Mesendoderm (in vitro differentiated cells): ENCODE measurements at regions not wholly inside any gene's neighbourhood (a gene's known extent, or its start where the extent isn't known, plus 50 kb on each side); places are given as distances from the start of the nearest gene placed in this dataset.

ENCODE experiments used
- DNase-seq: peaks from one replicate; pipeline ENCODE4 v3.0.0; 2013
- H2AK5ac ChIP-seq: 2 replicates; pipeline ENCODE4 v1.6.1; 2013; ENCODE audit warnings: low read length, inconsistent platforms
- H2BK120ac ChIP-seq: 2 replicates; pipeline ENCODE4 v1.6.1; 2013; ENCODE audit warnings: low read depth, mild to moderate bottlenecking, low read length, moderate library complexity, mixed read lengths
- H2BK15ac ChIP-seq: replicated peaks from 2 replicates; pipeline ENCODE4 v1.6.1; 2013; ENCODE audit warnings: low read depth, mild to moderate bottlenecking, moderate library complexity
- H2BK5ac ChIP-seq: 2 replicates; pipeline ENCODE4 v1.6.1; 2013; ENCODE audit warnings: low read length, inconsistent platforms
- H3K18ac ChIP-seq: 2 replicates; pipeline ENCODE4 v1.6.1; 2013; ENCODE audit warnings: mild to moderate bottlenecking, low read length, mixed read lengths
- H3K23ac ChIP-seq: one replicate; pipeline ENCODE4 v1.6.1; 2013; ENCODE audit warnings: low read length
- H3K27ac ChIP-seq: 2 replicates; pipeline ENCODE4 v1.5.1; 2013; ENCODE audit warnings: low read depth, mild to moderate bottlenecking, inconsistent platforms, low read length, moderate library complexity
- H3K27me3 ChIP-seq: 2 replicates; pipeline ENCODE4 v1.6.1; 2013; ENCODE audit warnings: low read length, control low read depth, mild to moderate bottlenecking, inconsistent platforms; ENCODE audit not compliant: insufficient read depth, poor library complexity
- H3K36me3 ChIP-seq: 2 replicates; pipeline ENCODE4 v1.6.1; 2013; ENCODE audit warnings: low read length, inconsistent platforms; ENCODE audit not compliant: control insufficient read depth, insufficient read depth
- H3K4ac ChIP-seq: one replicate; pipeline ENCODE4 v1.6.1; 2013; ENCODE audit warnings: low read depth, mild to moderate bottlenecking, low read length, moderate library complexity
- H3K4me1 ChIP-seq: 2 replicates; pipeline ENCODE4 v1.6.1; 2013; ENCODE audit warnings: low read depth, low read length, inconsistent platforms; ENCODE audit not compliant: control insufficient read depth
- H3K4me2 ChIP-seq: 2 replicates; pipeline ENCODE4 v1.6.1; 2013; ENCODE audit warnings: low read length
- H3K4me3 ChIP-seq: 2 replicates; pipeline ENCODE4 v1.5.1; 2013; ENCODE audit warnings: mild to moderate bottlenecking, low read length
- H3K56ac ChIP-seq: one replicate; pipeline ENCODE4 v1.6.1; 2013; ENCODE audit warnings: low read length
- H3K79me1 ChIP-seq: 2 replicates; pipeline ENCODE4 v1.6.1; 2013; ENCODE audit warnings: low read length, inconsistent platforms
- H3K79me2 ChIP-seq: 2 replicates; pipeline ENCODE4 v1.6.1; 2013; ENCODE audit warnings: mild to moderate bottlenecking, low read length; ENCODE audit not compliant: control insufficient read depth, insufficient read depth
- H3K9ac ChIP-seq: 2 replicates; pipeline ENCODE4 v1.6.1; 2013; ENCODE audit warnings: low read length, inconsistent platforms
- H4K5ac ChIP-seq: one replicate; pipeline ENCODE4 v1.6.1; 2013; ENCODE audit warnings: low read length
- H4K8ac ChIP-seq: one replicate; pipeline ENCODE4 v1.6.1; 2013; ENCODE audit warnings: low read depth, mild to moderate bottlenecking, control low read depth, low read length, moderate library complexity
- WGBS: extraction: QIAGEN DNeasy Blood & Tissue Kit; methylation state at CpG from one replicate; pipeline ENCODE4 v1.1.7; 2013; ENCODE audit warnings: low lambda C conversion rate, missing lambda C conversion rate; ENCODE audit not compliant: insufficient coverage; ENCODE audit errors: extremely low coverage; 5-methylcytosine and 5-hydroxymethylcytosine counted together

DNA sequence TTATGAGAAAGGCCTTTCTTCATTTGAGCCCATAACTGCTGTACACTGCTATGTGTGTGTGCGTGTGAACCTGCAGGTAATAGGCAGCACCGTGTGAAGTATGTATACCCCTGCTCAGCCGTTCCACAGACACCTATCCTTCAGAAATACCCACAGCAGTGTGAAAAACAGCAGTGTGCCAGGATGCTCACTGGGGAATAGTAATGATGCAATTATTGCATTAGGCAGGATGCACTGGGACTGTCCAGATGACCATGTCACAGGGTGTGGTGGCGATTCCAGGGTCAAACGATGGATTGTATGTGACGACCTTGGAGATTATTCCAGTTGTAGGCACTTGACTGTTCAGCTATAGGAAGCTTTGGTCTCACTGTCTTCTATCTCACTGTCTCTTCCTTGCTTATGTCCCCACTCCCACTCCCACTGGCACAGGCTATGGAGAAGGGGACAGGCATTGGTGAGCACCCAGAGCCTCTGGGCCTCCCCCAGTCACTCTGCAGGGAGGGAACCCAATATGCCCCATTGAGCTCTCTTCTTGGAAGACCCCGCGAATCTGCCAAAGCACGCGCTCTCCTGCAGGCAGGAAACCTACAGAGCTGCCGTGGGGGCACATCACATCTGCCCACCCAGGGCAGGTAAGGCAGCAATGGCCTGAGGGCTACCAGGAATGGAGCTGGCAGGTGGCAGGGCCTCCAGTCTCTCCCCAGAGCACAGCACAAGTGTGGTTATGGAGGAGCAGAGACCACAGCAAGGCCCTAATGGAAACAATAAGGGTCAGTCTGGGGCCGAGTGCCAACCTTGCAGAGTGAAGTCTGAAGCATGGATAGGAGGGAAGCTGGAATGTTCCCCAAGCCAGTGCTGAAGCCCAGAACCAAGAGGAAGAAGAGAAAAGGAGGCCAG is 518.9 kb upstream of the RAB6C start:
- no peak overlapping the region for H3K4me2 ChIP-seq
- H3K23ac ChIP-seq: no peak overlapping the region
- no peaks in the 10 kb centered on the region for H3K4me1 ChIP-seq
- H3K9ac ChIP-seq: no peak overlapping the region
- H3K79me2 ChIP-seq: no peaks in the 10 kb centered on the region
- H2BK5ac ChIP-seq: no peak overlapping the region
- no peaks in the 10 kb centered on the region for H3K79me1 ChIP-seq
- no peak overlapping the region for H2BK120ac ChIP-seq
- H4K5ac ChIP-seq: no peak overlapping the region
- no peak overlapping the region for H3K18ac ChIP-seq
- DNase-seq: no peak
- H3K27me3 ChIP-seq: no peaks in the 10 kb centered on the region
- no peak overlapping the region for H4K8ac ChIP-seq
- H3K27ac ChIP-seq: no peak overlapping the region
- H3K4ac ChIP-seq: no peak overlapping the region
- no peak overlapping the region for H2BK15ac ChIP-seq
- no peak overlapping the region for H2AK5ac ChIP-seq
- no peak overlapping the region for H3K56ac ChIP-seq
- no CpG with 5 or more reads among the region's 12 CpGs for WGBS
- no peak overlapping the region for H3K4me3 ChIP-seq
- no peaks in the 10 kb centered on the region for H3K36me3 ChIP-seq

DNA sequence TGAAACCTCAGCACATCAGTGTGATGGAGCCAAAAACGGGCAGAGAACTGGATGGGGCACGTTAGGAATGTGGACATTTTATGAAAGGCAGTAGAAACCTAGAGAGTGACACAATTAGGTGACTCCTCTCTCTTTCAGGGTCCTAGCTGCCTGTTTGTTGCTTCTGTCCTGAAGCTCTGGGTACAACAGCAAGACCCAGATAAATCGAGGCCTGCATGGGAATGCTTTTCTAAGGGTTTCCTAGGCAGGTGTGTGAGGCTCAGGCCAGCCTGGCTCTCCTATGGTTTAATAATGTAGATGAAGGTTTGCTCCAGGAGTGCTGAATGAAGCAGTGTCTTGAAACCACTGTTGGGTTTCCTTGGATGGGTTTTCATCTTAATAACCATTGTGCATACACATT is 517.1 kb upstream of the RAB6C start:
- H3K36me3 ChIP-seq: no peaks in the 10 kb centered on the region
- H3K18ac ChIP-seq: no peak overlapping the region
- no peak overlapping the region for H2BK5ac ChIP-seq
- H3K27ac ChIP-seq: no peak overlapping the region
- no CpG with 5 or more reads among the region's 3 CpGs for WGBS
- no peak overlapping the region for H4K8ac ChIP-seq
- no peak for DNase-seq
- no peak overlapping the region for H2BK120ac ChIP-seq
- H3K4me2 ChIP-seq: no peak overlapping the region
- H3K79me2 ChIP-seq: no peaks in the 10 kb centered on the region
- no peak overlapping the region for H3K23ac ChIP-seq
- no peaks in the 10 kb centered on the region for H3K79me1 ChIP-seq
- H3K27me3 ChIP-seq: no peaks in the 10 kb centered on the region
- H3K9ac ChIP-seq: no peak overlapping the region
- no peak overlapping the region for H2AK5ac ChIP-seq
- H2BK15ac ChIP-seq: no peak overlapping the region
- no peak overlapping the region for H4K5ac ChIP-seq
- no peaks in the 10 kb centered on the region for H3K4me1 ChIP-seq
- H3K56ac ChIP-seq: no peak overlapping the region
- no peak overlapping the region for H3K4me3 ChIP-seq
- no peak overlapping the region for H3K4ac ChIP-seq

DNA sequence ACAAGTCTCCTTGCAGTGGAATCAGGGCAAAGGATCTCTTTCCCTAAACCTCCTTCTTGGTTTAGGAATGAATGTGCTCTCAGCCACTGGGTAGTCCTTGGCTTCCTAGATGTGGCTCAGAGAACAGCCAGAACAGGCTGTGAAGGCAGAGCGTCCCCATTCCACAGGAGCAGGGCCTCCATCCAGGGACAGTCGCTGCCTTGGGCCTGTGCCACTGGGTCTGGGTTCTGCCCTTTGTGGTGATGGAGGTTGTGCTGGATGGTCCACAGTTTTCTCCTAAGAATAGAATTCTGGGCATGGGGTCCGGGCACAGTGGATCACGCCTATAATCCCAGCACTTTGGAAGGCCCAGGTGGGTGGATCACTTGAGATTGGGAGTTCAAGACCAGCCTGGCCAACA is 516.5 kb upstream of the RAB6C start:
- Histone ChIP-seq H2BK15ac (no peak overlapping the region), H3K18ac (no peak overlapping the region), H3K4me2 (no peak overlapping the region), H3K79me1 (no peaks in the 10 kb centered on the region), H3K27ac (no peak overlapping the region), H2BK5ac (no peak overlapping the region), H3K27me3 (no peaks in the 10 kb centered on the region), H3K4ac (no peak overlapping the region), H4K5ac (no peak overlapping the region), H3K4me3 (no peak overlapping the region), H2AK5ac (no peak overlapping the region), H3K9ac (no peak overlapping the region), H3K56ac (no peak overlapping the region), H4K8ac (no peak overlapping the region), H2BK120ac (no peak overlapping the region), H3K36me3 (no peaks in the 10 kb centered on the region), H3K4me1 (no peaks in the 10 kb centered on the region), H3K23ac (no peak overlapping the region), H3K79me2 (no peaks in the 10 kb centered on the region)
- no CpG with 5 or more reads among the region's 4 CpGs for WGBS
- no peak for DNase-seq

DNA sequence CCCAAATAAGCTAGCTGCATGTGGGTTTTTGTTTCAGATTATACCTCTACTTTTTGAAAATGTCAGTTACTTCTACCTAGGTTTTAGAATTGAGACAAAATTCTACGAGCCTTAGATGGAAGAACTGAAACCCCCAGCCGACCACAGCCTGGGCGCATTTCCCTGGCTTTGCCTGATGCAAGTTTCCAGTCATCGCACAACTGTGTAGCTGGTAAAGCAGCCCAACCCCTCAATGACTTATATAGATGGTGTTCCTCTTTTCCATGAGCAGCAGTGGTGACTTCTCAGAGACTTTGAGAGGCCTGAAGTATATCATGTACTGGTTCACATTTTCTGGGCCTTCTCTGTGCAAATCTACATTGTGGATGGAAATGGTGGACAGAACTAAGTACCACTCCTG is 515.4 kb upstream of the RAB6C start:
- Histone ChIP-seq H3K27me3 (no peaks in the 10 kb centered on the region), H3K4me3 (no peak overlapping the region), H2BK5ac (no peak overlapping the region), H3K4ac (no peak overlapping the region), H3K56ac (no peak overlapping the region), H2AK5ac (no peak overlapping the region), H4K8ac (no peak overlapping the region), H3K36me3 (no peaks in the 10 kb centered on the region), H2BK15ac (no peak overlapping the region), H3K23ac (no peak overlapping the region), H3K4me1 (no peaks in the 10 kb centered on the region), H3K79me2 (no peaks in the 10 kb centered on the region), H4K5ac (no peak overlapping the region), H3K9ac (no peak overlapping the region), H2BK120ac (no peak overlapping the region), H3K79me1 (no peaks in the 10 kb centered on the region), H3K18ac (no peak overlapping the region), H3K4me2 (no peak overlapping the region), H3K27ac (no peak overlapping the region)
- no CpG with 5 or more reads among the region's 4 CpGs for WGBS
- DNase-seq: no peak

DNA sequence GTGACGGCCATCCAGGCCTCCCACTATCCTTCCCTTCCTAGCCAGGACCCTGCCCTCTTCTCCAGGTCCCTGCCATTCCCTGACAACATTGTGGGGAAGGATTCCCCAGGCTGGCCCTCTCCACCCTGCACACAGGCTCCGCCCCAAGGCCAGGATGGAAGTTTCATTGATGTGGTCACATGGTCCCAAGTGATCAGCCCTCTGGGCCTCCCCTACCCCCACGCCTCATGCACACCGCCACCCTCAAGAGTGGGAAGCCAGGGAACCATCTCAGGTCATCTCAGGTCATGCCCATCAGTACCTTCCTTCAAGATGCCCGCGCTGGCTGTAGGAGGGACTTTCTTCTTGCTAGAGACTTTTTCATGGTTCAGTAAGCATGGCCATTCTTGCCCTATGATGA is 514.8 kb upstream of the RAB6C start:
- no CpG with 5 or more reads among the region's 6 CpGs for WGBS
- Histone ChIP-seq H4K5ac (no peak overlapping the region), H3K4me3 (no peak overlapping the region), H3K23ac (no peak overlapping the region), H3K18ac (no peak overlapping the region), H3K27me3 (no peaks in the 10 kb centered on the region), H3K36me3 (no peaks in the 10 kb centered on the region), H4K8ac (no peak overlapping the region), H3K79me1 (no peaks in the 10 kb centered on the region), H3K79me2 (no peaks in the 10 kb centered on the region), H3K9ac (no peak overlapping the region), H2BK5ac (no peak overlapping the region), H2BK120ac (no peak overlapping the region), H3K27ac (no peak overlapping the region), H3K56ac (no peak overlapping the region), H2BK15ac (no peak overlapping the region), H3K4ac (no peak overlapping the region), H3K4me2 (no peak overlapping the region), H2AK5ac (no peak overlapping the region), H3K4me1 (no peaks in the 10 kb centered on the region)
- DNase-seq: no peak

DNA sequence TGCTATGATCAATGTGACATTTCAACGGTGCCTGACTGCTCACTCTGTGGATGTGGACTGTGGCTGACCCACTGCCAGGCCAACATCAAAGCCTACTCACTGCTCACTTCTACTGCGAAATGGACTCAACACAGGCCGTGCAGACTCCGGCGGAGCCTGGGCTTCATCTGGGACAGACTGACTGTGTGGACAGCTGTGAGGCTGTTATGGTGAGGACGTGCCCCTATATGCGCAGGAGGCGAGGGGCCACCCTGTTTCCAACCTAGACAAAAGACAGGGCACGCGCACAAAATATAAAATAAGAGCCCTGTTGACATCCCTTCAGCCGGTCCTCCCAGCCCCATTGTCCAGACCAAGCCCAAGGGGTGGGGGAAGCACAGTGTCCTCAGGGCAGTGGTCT is 514.4 kb upstream of the RAB6C start:
- no CpG with 5 or more reads among the region's 11 CpGs for WGBS
- no peaks in the 10 kb centered on the region for H3K27me3 ChIP-seq

More for the DNA sequence above, 514.4 kb upstream of the RAB6C start:
- Histone ChIP-seq H3K4me2 (no peak overlapping the region), H4K8ac (no peak overlapping the region), H3K4me3 (no peak overlapping the region), H3K79me1 (no peaks in the 10 kb centered on the region), H2BK15ac (no peak overlapping the region), H3K79me2 (no peaks in the 10 kb centered on the region), H2BK5ac (no peak overlapping the region), H3K4ac (no peak overlapping the region), H4K5ac (no peak overlapping the region), H3K23ac (no peak overlapping the region), H2BK120ac (no peak overlapping the region), H3K36me3 (no peaks in the 10 kb centered on the region), H3K9ac (no peak overlapping the region), H3K4me1 (no peaks in the 10 kb centered on the region), H2AK5ac (no peak overlapping the region), H3K27ac (no peak overlapping the region), H3K56ac (no peak overlapping the region), H3K18ac (no peak overlapping the region)
- DNase-seq: no peak
